ENCODE measurements at regions not wholly inside any gene's neighbourhood (a gene's known extent, or its start where the extent isn't known, plus 50 kb on each side); places are given as distances from the start of the nearest gene placed in this dataset.
A peak's percentile ranks its signal among the peaks of the same experiment; 100 is the strongest.

DNA sequence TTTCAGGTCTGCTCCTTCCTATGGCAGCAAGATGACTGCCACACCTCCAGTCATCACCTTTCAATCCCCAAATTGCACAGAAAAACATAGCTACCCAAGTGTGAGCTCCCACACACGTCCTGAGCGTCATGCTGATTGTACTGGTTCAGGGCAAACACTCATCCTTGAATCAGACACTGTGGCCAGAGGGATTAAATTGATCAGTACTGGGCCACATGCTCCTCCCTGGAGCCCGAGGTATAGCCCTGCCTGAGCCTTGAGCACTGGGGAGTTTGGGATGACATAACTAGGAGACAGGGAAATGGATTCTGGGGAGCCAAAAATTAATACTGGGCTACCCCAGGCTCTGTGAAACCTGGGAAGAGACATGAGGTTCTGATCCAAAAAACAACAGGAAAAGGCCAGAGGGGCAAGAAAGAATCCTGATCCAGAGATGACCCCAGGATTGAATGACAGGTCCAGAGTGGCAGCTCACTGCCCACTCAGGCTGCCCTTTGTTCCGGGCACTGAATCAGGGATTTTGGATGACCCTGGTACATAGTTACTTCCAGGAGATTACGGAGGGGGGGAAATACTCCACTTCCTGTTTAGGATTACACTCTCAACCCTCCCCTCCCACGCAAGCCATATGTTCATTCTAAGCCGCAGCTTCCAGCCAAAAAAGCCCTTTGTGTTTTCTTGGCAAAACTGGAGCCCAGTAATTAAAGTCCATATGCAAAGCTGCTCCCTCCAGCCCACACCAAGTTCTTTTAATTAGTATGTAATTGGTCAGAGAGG, 141.6 kb upstream of the SPRY4 start:
- Mint-ChIP-seq H3K4me1 (peaks cover 35% of the 10 kb centered on the region), H3K27ac (ENCODE audit: unreplicated experiment) (peak overlapping the region; percentile 58), H3K4me3 (no peak overlapping the region), H3K9me3 (no peaks in the 10 kb centered on the region), H3K27me3 (ENCODE audit: low read depth) (no peaks in the 10 kb centered on the region), H3K36me3 (ENCODE audit: low read depth) (no peaks in the 10 kb centered on the region)
- TF ChIP-seq, protein P1, sequence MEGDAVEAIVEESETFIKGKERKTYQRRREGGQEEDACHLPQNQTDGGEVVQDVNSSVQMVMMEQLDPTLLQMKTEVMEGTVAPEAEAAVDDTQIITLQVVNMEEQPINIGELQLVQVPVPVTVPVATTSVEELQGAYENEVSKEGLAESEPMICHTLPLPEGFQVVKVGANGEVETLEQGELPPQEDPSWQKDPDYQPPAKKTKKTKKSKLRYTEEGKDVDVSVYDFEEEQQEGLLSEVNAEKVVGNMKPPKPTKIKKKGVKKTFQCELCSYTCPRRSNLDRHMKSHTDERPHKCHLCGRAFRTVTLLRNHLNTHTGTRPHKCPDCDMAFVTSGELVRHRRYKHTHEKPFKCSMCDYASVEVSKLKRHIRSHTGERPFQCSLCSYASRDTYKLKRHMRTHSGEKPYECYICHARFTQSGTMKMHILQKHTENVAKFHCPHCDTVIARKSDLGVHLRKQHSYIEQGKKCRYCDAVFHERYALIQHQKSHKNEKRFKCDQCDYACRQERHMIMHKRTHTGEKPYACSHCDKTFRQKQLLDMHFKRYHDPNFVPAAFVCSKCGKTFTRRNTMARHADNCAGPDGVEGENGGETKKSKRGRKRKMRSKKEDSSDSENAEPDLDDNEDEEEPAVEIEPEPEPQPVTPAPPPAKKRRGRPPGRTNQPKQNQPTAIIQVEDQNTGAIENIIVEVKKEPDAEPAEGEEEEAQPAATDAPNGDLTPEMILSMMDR (conservative IDR thresholded peaks at IDR 0.05), result no peak
- DNase-seq (ENCODE audit: low read depth, low spot score), result no peak

DNA sequence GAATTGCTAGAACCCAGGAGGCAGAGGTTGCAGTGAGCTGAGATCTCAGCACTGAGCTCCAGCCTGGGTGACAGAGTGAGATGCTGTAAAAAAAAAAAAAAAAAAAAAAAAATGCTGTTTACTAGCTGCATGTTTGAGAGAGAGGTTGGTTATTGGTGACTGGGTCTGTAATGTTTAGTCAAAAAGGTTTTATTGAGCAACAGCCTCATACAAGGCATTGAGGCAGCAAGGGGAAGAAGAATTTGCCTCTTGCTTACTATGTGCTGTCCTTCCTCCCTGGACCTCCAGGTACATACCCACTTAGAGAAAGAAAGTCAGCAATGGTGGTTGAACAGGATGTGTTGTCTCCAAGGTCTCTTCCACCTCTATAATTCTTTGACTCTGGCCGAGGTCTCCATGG, 140.7 kb upstream of the SPRY4 start:
- Mint-ChIP-seq H3K27me3 (ENCODE audit: low read depth) (no peaks in the 10 kb centered on the region), H3K27ac (ENCODE audit: unreplicated experiment) (no peak overlapping the region), H3K36me3 (ENCODE audit: low read depth) (no peaks in the 10 kb centered on the region), H3K4me1 (peaks cover 32% of the 10 kb centered on the region), H3K4me3 (no peak overlapping the region), H3K9me3 (no peaks in the 10 kb centered on the region)
- TF ChIP-seq, protein P1 (conservative IDR thresholded peaks at IDR 0.05), result no peak
- no peak for DNase-seq (ENCODE audit: low read depth, low spot score)

DNA sequence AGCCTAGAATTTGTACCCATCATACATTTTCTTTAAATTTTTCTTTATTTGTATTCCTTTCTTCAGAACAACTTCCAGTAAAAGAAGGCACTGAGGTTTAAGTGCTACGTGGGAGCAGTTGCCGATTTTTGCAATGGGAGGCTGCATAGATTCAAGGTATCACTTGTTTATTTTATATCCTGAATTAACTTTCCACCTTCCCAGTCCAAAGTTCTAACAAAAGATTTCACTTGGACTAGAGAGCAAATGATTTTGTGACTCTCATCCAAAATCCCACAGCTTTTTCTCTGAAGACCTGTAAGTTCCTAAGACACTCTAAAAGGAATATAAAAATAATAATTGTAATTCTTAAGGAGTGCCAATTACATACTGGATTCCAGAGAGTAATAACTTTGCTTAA, 139.1 kb upstream of the SPRY4 start:
- no peaks in the 10 kb centered on the region for H3K9me3 Mint-ChIP-seq
- H3K27ac Mint-ChIP-seq (ENCODE audit: unreplicated experiment), result no peak overlapping the region
- peaks cover 25% of the 10 kb centered on the region for H3K4me1 Mint-ChIP-seq
- TF ChIP-seq, protein P1 (conservative IDR thresholded peaks at IDR 0.05), result no peak
- H3K36me3 Mint-ChIP-seq (ENCODE audit: low read depth), result no peaks in the 10 kb centered on the region
- DNase-seq (ENCODE audit: low read depth, low spot score), result no peak
- no peak overlapping the region for H3K4me3 Mint-ChIP-seq
- no peaks in the 10 kb centered on the region for H3K27me3 Mint-ChIP-seq (ENCODE audit: low read depth)

DNA sequence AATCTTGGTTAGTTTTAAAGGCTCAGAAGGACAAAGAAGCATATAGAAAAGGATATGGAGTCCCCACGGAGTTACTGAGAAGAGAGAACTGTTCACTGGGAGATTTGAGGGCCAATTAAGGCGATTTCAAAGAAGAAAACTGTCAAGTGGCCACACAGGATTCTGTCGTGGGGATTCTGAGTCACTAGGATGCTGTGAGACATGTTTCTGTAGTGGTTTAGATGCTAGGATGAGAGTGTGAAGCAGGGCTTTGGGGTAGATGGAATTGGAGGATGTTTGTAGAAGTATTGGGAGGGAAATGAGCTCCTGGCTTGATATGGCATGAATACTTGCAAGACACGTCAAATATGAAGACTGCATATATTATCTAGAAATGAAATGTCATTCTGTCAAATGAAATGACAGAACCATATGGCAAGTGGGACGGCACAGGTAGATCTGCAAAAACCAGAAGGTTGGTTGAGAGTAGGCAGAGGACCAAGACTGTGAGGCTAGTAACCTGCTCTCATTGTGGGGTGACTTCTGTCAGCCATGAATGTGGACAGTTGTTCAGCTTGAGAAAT, 136.3 kb upstream of the SPRY4 start:
- Mint-ChIP-seq H3K36me3 (ENCODE audit: low read depth) (no peaks in the 10 kb centered on the region), H3K9me3 (peaks cover 2% of the 10 kb centered on the region), H3K27me3 (ENCODE audit: low read depth) (no peaks in the 10 kb centered on the region), H3K27ac (ENCODE audit: unreplicated experiment) (no peak overlapping the region), H3K4me1 (peaks cover 11% of the 10 kb centered on the region), H3K4me3 (no peak overlapping the region)
- DNase-seq (ENCODE audit: low read depth, low spot score), result no peak
- TF ChIP-seq, protein P1 (conservative IDR thresholded peaks at IDR 0.05), result no peak

DNA sequence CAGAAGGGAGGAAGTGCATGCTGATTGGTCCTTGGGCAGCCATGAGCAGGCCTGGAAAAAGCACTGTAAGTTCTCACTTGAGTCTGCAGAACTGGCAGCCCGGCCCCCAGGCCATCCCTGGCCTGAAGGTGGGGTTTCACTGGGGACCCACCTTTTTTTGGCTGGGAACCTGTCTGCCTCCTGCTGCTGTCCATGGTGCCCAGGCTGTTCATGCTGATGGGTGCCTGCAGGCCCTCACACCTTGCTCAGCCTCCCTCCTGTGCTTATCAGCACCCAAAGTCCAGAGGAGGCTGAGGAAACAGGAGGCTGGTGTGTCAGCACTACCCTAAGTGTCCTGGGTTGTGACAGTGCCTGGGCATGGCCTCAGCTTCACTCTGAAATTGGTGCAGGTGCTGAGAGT, 134.4 kb upstream of the SPRY4 start:
- Mint-ChIP-seq H3K27me3 (ENCODE audit: low read depth) (no peaks in the 10 kb centered on the region), H3K9me3 (peaks cover 2% of the 10 kb centered on the region), H3K4me3 (no peak overlapping the region), H3K4me1 (peaks cover under 1% of the 10 kb centered on the region), H3K36me3 (ENCODE audit: low read depth) (no peaks in the 10 kb centered on the region), H3K27ac (ENCODE audit: unreplicated experiment) (no peak overlapping the region)
- no peak for DNase-seq (ENCODE audit: low read depth, low spot score)
- TF ChIP-seq, protein P1 (conservative IDR thresholded peaks at IDR 0.05), result no peak

Measured in neural crest cell (in vitro differentiated cells).